ENCODE measurements at regions not wholly inside any gene's neighbourhood (a gene's known extent, or its start where the extent isn't known, plus 50 kb on each side); places are given as distances from the start of the nearest gene placed in this dataset.

- 91% methylated on average over 20 of the region's 20 CpGs for WGBS (ENCODE audit: insufficient coverage)
- no peak overlapping the region for H3K27ac ChIP-seq (ENCODE audit: low read length)
- no peak for ATAC-seq
Observed at GRCh38 chr2:240373289-240373885, 62.1 kb upstream of the GPC1 start.

GRCh38 chr2:240374085-240374907 lies 61.2 kb upstream of the GPC1 start:
- no peak overlapping the region for H3K27ac ChIP-seq (ENCODE audit: low read length)
- no peaks in the 10 kb centered on the region for H3K4me1 ChIP-seq (ENCODE audit: control insufficient read depth, insufficient read depth, low read length)
- Mint-ChIP-seq H3K36me3 (no peaks in the 10 kb centered on the region), H3K4me3 (no peak overlapping the region), H3K4me1 (no peaks in the 10 kb centered on the region), H3K27ac (no peak overlapping the region), H3K9me3 (no peaks in the 10 kb centered on the region), H3K27me3 (ENCODE audit: low read depth in 2 of 2) (peaks cover 5% of the 10 kb centered on the region in 2 donors)
- WGBS (ENCODE audit: insufficient coverage): 80% methylated on average over 22 of the region's 22 CpGs
- no peak overlapping the region for H3K4me3 ChIP-seq (ENCODE audit: low read length)
- no peaks in the 10 kb centered on the region for H3K36me3 ChIP-seq (ENCODE audit: control insufficient read depth, insufficient read depth, low read length)
- intact Hi-C loops (cut with micrococcal nuclease): no loop called here
- no peaks in the 10 kb centered on the region for H3K27me3 ChIP-seq (ENCODE audit: control insufficient read depth, insufficient read depth, low read length)
- no peak for ATAC-seq
- TF ChIP-seq, protein P1, sequence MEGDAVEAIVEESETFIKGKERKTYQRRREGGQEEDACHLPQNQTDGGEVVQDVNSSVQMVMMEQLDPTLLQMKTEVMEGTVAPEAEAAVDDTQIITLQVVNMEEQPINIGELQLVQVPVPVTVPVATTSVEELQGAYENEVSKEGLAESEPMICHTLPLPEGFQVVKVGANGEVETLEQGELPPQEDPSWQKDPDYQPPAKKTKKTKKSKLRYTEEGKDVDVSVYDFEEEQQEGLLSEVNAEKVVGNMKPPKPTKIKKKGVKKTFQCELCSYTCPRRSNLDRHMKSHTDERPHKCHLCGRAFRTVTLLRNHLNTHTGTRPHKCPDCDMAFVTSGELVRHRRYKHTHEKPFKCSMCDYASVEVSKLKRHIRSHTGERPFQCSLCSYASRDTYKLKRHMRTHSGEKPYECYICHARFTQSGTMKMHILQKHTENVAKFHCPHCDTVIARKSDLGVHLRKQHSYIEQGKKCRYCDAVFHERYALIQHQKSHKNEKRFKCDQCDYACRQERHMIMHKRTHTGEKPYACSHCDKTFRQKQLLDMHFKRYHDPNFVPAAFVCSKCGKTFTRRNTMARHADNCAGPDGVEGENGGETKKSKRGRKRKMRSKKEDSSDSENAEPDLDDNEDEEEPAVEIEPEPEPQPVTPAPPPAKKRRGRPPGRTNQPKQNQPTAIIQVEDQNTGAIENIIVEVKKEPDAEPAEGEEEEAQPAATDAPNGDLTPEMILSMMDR (IDR thresholded peaks at IDR 0.05): no peak
- no peaks in the 10 kb centered on the region for H3K9me3 ChIP-seq (ENCODE audit: control insufficient read depth, insufficient read depth, low read length)
- DNase-seq: no peak

More at GRCh38 chr2:240373289-240373885, 62.1 kb upstream of the GPC1 start:
- H3K36me3 ChIP-seq (ENCODE audit: control insufficient read depth, insufficient read depth, low read length): no peaks in the 10 kb centered on the region
- Mint-ChIP-seq H3K27ac (no peak overlapping the region), H3K36me3 (no peaks in the 10 kb centered on the region), H3K4me3 (no peak overlapping the region), H3K4me1 (no peaks in the 10 kb centered on the region), H3K27me3 (ENCODE audit: low read depth in 2 of 2) (peaks cover 0 to 3% of the 10 kb centered on the region in 2 donors), H3K9me3 (no peaks in the 10 kb centered on the region)
- H3K27me3 ChIP-seq (ENCODE audit: control insufficient read depth, insufficient read depth, low read length): no peaks in the 10 kb centered on the region
- no peak for DNase-seq
- no peaks in the 10 kb centered on the region for H3K4me1 ChIP-seq (ENCODE audit: control insufficient read depth, insufficient read depth, low read length)
- TF ChIP-seq, protein P1 (IDR thresholded peaks at IDR 0.05): no peak
- intact Hi-C loops (cut with micrococcal nuclease): no loop called here
- no peaks in the 10 kb centered on the region for H3K9me3 ChIP-seq (ENCODE audit: control insufficient read depth, insufficient read depth, low read length)
- no peak overlapping the region for H3K4me3 ChIP-seq (ENCODE audit: low read length)

GRCh38 chr2:240375024-240375645 lies 60.3 kb upstream of the GPC1 start:
- DNase-seq: no peak
- ATAC-seq: no peak
- TF ChIP-seq, protein P1 (IDR thresholded peaks at IDR 0.05): no peak
- peaks cover 5 to 9% of the 10 kb centered on the region in 2 donors for H3K27me3 Mint-ChIP-seq (ENCODE audit: low read depth in 2 of 2)
- H3K36me3 Mint-ChIP-seq: no peaks in the 10 kb centered on the region
- no peaks in the 10 kb centered on the region for H3K9me3 ChIP-seq (ENCODE audit: control insufficient read depth, insufficient read depth, low read length)
- H3K4me3 ChIP-seq (ENCODE audit: low read length): no peak overlapping the region
- intact Hi-C loops (cut with micrococcal nuclease): no loop called here
- H3K36me3 ChIP-seq (ENCODE audit: control insufficient read depth, insufficient read depth, low read length): no peaks in the 10 kb centered on the region
- H3K27ac ChIP-seq (ENCODE audit: low read length): no peak overlapping the region
- H3K9me3 Mint-ChIP-seq: no peaks in the 10 kb centered on the region
- H3K27me3 ChIP-seq (ENCODE audit: control insufficient read depth, insufficient read depth, low read length): no peaks in the 10 kb centered on the region
- WGBS (ENCODE audit: insufficient coverage): 92% methylated on average over 28 of the region's 28 CpGs
- no peak overlapping the region for H3K27ac Mint-ChIP-seq
- H3K4me3 Mint-ChIP-seq: no peak overlapping the region
- H3K4me1 Mint-ChIP-seq: no peaks in the 10 kb centered on the region
- H3K4me1 ChIP-seq (ENCODE audit: control insufficient read depth, insufficient read depth, low read length): no peaks in the 10 kb centered on the region
